ENCODE measurements at regions not wholly inside any gene's neighbourhood (a gene's known extent, or its start where the extent isn't known, plus 50 kb on each side); places are given as distances from the start of the nearest gene placed in this dataset.
"Not testable (repeated sequence)": the region's sequence is repeated elsewhere in the genome, so short reads cannot be mapped to it uniquely, and the experiment has no call there.

DNA sequence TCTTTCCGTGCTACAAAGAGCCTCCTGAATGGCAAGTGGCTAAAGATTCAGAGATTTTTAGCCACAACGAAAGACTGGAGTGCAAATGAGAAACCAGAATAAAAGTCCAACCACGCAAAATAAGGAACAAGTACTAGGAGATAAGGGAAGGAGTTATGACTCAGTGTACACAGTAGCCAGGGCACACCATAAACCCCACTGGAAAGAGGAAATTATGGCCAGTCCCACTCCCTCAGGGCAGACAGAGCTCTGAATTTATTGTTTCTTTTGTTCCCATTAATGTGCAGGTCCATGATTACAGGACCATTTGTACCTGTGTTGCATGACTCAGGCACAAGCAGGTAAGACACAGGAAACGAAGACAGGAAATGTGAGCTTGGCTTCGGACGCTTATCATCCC is 150.3 kb upstream of the PREP start:
- peaks cover 15% of the 10 kb centered on the region for H3K27me3 Mint-ChIP-seq
- DNase-seq, result no peak

DNA sequence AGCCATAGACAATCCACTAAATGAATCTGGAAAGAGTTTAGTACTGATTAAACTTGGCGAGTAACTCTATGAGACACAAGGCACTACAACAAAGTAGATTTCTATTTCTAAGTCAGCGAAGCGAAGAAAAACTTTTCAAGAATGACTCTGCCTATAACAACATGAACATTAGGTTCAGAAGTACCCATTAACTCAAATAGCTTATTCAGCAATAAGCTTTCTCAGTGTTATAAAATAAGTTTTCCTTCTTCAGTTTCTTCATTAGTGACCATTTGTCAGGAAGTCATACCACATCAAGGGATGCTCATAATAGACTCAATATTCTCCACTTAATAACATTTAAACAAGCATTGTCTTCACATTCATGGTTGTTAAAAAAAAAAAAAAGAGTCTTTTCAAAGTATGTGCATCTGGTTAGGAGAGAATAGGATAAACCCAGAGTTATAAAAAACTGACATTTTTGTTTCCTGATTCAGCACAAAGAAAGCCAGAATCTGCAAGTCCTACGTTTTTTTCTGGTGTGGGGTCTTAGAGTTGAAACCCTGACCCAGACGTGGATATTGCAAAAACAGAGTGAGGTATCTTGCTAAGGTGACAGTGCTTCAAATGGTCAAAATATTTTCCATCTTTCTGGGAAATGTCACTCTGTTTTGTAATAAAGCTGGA is 148.2 kb upstream of the PREP start:
- Mint-ChIP-seq H3K27ac (no peak overlapping the region), H3K4me1 (no peaks in the 10 kb centered on the region)

More for the DNA sequence above, 150.3 kb upstream of the PREP start:
- no peaks in the 10 kb centered on the region for H3K36me3 Mint-ChIP-seq
- no peak overlapping the region for H3K4me3 Mint-ChIP-seq
- H3K4me1 Mint-ChIP-seq, result no peaks in the 10 kb centered on the region
- H3K27ac Mint-ChIP-seq, result no peak overlapping the region
- H3K9me3 Mint-ChIP-seq, result no peaks in the 10 kb centered on the region

DNA sequence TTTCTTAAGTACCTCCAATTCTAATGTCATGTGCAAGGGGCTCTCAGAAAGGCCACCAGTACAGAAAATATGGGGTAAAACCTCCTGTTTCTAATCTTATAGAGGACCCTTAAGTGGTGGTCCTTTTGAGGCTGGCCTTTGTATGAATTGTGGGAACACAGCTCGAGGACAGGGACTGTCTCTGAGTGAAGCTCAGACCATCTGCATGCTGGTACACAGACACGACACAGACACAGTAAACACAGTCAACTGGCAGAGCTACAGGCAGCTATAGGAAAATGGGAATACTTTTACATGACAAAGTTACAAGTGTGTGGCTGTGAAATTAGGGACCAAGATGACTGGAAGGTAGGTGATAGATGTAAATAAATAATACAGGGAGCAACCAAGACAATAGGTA is 143.9 kb upstream of the PREP start:
- no peak overlapping the region for H3K27ac Mint-ChIP-seq
- no peak for DNase-seq
- H3K36me3 Mint-ChIP-seq, result no peaks in the 10 kb centered on the region
- no peaks in the 10 kb centered on the region for H3K4me1 Mint-ChIP-seq
- peaks cover 13% of the 10 kb centered on the region for H3K27me3 Mint-ChIP-seq
- H3K9me3 Mint-ChIP-seq, result no peaks in the 10 kb centered on the region
- H3K4me3 Mint-ChIP-seq, result no peak overlapping the region

More for the DNA sequence above, 148.2 kb upstream of the PREP start:
- no peak for DNase-seq
- no peaks in the 10 kb centered on the region for H3K36me3 Mint-ChIP-seq
- H3K4me3 Mint-ChIP-seq, result no peak overlapping the region
- no peaks in the 10 kb centered on the region for H3K9me3 Mint-ChIP-seq
- H3K27me3 Mint-ChIP-seq, result peaks cover 10% of the 10 kb centered on the region

DNA sequence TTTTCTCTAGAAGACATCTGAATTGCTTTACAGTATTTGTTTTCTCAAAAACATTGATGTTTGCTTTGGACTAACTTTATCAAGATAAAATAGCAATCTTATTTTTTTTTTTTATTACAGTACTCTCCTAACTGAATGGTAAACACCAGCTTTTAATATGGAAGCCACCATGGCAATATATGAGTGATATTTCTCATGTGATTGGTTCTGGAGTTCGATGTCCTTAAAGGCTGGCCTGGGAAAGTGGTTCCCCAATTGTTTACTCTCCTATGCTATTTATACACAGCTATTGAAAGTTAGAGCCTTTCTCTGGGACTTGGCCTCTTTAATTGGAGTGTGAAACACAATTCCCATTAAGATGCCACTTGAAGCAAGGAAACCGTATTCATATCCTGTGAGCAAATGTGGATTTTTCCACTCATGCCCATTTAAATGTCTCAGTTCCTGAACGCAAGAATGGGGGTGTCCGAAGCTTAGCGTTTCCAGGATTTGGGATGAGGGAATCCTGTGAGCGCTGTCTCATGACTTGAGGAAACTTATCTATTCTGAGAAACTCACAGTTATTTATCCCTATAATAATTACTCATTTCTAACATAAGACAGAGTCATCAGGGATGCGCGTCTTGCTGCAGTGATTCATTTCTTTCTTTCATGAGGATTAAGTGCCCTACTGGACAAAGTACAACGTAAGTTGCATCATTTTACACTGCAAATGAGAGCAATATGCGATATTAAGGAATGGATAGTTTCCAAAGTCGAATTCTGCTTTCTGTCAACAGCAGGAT is 143.3 kb upstream of the PREP start:
- Mint-ChIP-seq H3K4me1 (no peaks in the 10 kb centered on the region), H3K27ac (no peak overlapping the region), H3K27me3 (peaks cover 13% of the 10 kb centered on the region), H3K36me3 (no peaks in the 10 kb centered on the region), H3K4me3 (no peak overlapping the region), H3K9me3 (no peaks in the 10 kb centered on the region)
- DNase-seq, result no peak

DNA sequence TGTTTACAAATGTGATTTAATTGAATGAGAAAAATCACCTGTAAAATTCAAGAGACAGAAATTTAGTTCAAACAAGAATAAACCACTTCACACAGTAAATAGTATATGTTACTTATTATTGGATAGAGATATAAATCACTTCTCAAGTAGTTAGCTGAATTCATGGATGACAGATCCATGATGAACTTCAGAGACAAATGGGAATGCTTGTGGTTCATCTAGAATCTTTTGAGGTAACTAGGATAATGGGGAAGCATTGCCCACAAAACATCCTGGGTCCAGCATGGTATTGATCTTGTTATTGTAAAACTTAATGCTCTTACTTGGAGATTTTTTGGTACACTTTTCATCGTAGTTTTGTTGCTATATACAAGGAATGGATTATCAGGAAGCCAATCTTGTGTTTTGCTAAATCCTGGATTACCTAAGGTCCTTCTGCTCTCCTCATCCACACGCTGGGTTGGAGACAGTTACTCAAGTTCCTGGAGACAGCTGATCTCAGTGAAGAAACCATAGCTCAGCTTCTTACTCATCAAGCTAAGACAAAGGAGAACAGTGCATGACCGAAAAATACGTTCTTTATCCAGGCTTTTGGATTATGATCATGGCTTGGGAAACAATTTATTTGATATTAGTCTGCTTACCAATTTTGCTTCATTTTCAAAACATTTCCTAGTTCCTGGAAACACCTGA is 142.5 kb upstream of the PREP start:
- Mint-ChIP-seq H3K36me3 (no peaks in the 10 kb centered on the region), H3K4me1 (no peaks in the 10 kb centered on the region), H3K9me3 (no peaks in the 10 kb centered on the region), H3K27ac (no peak overlapping the region), H3K27me3 (peaks cover 13% of the 10 kb centered on the region), H3K4me3 (no peak overlapping the region)
- no peak for DNase-seq

DNA sequence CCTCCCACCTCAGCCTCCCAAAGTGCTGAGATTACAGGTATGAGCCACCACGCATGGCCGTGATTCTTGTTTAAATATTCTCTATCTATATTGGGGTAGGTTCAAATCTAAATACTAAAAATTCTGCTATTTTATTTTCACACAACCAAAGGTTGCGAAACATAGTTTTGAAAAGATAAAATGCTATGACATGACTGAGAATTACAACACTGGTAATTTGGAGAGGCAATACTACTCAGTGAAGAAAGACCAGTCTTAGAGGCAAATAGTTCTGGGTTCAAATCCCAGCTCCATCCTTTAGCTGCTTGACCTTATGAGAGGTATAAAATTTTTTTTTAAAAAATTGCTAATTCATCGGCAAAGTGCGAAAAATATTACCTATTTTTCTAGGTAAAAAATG is 137.0 kb upstream of the PREP start:
- H3K9me3 Mint-ChIP-seq, result no peaks in the 10 kb centered on the region
- H3K4me1 Mint-ChIP-seq, result no peaks in the 10 kb centered on the region
- H3K27ac Mint-ChIP-seq, result no peak overlapping the region
- H3K36me3 Mint-ChIP-seq, result no peaks in the 10 kb centered on the region
- H3K27me3 Mint-ChIP-seq, result peaks cover 11% of the 10 kb centered on the region
- DNase-seq, result no peak
- H3K4me3 Mint-ChIP-seq, result no peak overlapping the region

DNA sequence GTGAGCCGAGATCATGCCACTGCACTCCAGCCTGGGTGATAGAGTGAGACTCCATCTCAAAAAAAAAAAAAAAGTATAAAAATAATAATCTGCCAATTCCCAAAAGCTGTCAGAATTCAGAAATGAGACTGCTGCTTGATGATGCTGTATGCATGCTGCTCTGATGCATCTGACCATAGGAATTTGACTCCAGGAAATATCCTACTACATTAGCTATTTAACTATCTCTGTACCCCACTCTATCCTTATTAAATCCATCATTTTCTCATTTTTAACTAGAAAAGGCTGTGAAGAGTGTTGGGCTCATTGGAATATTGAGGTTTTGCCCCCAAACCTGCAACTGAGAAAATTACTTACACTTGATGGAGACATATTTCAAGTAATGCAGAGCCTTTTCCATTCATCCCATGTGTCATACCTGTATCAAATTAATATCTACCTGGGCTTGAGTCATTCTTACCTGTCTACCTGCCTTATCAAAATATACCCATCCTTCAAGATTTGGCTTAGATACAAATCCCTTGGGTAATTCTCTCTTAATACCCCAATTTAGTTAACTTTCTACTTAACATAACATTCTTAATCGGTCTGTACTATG is 135.2 kb upstream of the PREP start:
- Mint-ChIP-seq H3K4me3 (no peak overlapping the region), H3K9me3 (no peaks in the 10 kb centered on the region), H3K4me1 (no peaks in the 10 kb centered on the region), H3K36me3 (no peaks in the 10 kb centered on the region), H3K27ac (no peak overlapping the region), H3K27me3 (peaks cover 5% of the 10 kb centered on the region)
- no peak for DNase-seq

DNA sequence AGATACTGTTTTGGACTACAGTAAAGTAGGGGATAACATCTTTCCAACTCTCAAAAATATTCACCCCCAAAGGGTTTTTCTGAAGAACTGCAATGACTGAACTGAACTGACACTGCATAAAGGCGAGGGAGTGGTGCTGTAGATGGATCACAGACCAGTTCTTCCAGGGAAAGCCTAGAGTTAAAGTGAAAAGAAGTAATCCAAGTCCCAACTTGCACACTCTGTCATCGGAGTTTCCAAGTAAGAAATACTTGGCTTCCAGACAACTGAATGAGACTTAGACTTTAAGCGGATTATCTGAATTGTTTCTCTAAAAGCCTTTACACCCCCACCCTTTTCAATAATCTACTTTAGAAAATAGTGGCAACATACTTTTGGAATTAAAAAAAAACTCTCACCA is 134.1 kb upstream of the PREP start:
- Mint-ChIP-seq H3K27me3 (peaks cover 3% of the 10 kb centered on the region), H3K27ac (no peak overlapping the region), H3K4me1 (no peaks in the 10 kb centered on the region), H3K9me3 (no peaks in the 10 kb centered on the region), H3K4me3 (no peak overlapping the region), H3K36me3 (no peaks in the 10 kb centered on the region)
- DNase-seq, result no peak

DNA sequence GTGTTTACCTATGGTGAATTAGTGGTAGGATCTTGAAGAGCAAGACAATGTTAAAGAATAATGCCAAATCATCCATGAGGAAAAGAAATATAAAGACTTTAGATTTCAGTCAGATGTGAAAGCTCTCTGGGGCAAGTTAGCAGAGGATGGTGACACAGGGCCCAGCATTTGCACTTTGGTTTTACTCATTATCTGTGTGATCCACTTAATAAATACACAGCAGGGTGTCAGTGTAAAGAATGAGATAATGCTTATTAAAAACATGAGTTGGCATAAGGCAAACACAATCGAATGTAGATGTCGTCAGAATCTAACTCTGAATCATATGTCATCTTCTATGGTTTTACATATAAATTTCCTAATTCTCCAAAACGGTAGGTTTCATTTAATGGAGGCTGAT is 130.4 kb upstream of the PREP start:
- H3K27ac Mint-ChIP-seq, result no peak overlapping the region

DNA sequence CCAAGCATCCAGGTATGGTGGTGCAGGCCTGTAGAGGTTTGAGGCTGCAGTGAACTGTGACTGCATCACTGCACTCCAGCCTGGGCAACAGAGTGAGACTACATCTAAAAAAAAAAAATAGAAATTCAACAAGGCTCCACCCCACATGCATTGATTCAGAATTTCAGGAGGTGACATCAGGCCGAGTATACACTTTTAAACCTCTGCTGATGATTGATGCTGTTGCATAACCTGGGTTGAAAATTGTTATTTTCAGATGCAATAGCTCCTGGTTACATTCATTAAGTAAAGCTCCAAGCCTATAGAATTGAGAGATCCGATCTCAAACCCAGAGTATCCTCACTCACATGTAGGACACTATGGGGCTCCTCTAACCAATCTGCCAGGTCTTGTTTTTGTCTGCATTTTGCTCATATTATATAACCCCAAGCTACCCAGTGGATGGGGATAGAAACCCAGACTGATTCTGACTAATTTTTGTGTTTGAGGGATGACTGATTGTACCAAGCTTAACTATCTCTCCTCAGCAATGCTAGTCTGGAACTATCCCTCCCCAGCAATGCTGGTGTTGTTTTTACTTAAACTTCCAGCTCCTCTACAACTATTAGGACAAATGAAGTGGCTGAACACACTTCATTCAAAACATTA is 123.5 kb upstream of the PREP start:
- Mint-ChIP-seq H3K4me1 (no peaks in the 10 kb centered on the region), H3K27ac (no peak overlapping the region), H3K9me3 (no peaks in the 10 kb centered on the region), H3K36me3 (no peaks in the 10 kb centered on the region), H3K4me3 (no peak overlapping the region), H3K27me3 (peaks cover 5% of the 10 kb centered on the region)
- no peak for DNase-seq

More for the DNA sequence above, 130.4 kb upstream of the PREP start:
- Mint-ChIP-seq H3K27me3 (peaks cover 3% of the 10 kb centered on the region), H3K36me3 (no peaks in the 10 kb centered on the region), H3K4me1 (no peaks in the 10 kb centered on the region), H3K4me3 (no peak overlapping the region), H3K9me3 (no peaks in the 10 kb centered on the region)
- no peak for DNase-seq

DNA sequence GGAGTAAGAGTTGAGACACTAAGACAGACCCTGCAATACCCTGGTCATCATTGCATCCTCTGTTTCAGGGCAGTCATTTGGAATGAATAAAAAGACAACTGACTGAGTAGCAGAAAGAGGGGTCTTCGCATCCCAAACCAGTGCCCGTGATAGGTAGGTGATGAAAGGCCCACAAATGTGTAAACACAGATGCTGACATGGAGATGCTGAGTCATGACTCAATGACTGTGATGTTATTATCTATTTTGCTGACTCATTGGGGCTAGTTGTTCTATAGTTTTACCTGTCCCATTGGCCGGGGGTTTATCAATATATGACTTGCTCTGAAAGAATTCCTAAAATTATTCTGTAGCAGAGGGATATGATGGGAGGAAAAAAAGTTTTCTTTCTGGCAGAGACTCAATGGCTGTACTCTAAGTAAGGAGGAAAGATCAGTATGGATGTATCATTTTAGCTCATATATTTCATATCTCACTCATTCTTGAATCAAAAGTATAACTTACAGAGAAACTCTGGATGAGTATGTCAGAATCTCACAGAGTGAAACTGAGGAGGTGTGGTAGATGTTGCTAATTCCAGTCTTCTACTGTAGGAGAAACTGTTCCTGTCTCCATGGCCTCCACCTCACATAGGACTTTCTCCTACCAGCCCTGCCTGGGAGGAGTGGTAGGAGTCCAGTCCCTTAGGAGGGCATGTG is 119.9 kb upstream of the PREP start:
- no peak for DNase-seq
- Mint-ChIP-seq H3K27ac (no peak overlapping the region), H3K36me3 (no peaks in the 10 kb centered on the region), H3K9me3 (peaks cover 8% of the 10 kb centered on the region), H3K4me1 (no peaks in the 10 kb centered on the region), H3K27me3 (peaks cover 5% of the 10 kb centered on the region), H3K4me3 (no peak overlapping the region)

DNA sequence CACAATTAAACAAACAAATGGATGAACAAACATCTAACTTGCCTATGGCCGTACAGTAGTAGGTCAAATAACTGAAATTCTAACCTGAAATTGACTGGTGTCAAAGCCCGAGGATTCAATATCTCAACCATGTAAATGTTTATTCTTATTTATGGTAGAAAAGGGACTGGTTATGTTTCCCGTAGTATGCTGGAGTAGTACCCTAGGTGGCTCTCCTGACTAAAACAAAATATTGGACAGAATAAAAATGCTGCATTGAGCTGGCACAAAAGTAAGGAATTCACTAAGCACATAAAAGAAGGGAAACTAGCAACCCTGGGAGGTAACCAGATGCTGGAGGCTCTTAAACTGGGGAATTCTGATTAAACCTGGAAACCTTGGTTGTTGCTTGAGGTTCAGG is 117.1 kb upstream of the PREP start:
- Mint-ChIP-seq H3K27ac (no peak overlapping the region), H3K4me1 (no peaks in the 10 kb centered on the region), H3K4me3 (no peak overlapping the region), H3K36me3 (no peaks in the 10 kb centered on the region), H3K27me3 (peaks cover 14% of the 10 kb centered on the region), H3K9me3 (peaks cover 8% of the 10 kb centered on the region)
- no peak for DNase-seq

DNA sequence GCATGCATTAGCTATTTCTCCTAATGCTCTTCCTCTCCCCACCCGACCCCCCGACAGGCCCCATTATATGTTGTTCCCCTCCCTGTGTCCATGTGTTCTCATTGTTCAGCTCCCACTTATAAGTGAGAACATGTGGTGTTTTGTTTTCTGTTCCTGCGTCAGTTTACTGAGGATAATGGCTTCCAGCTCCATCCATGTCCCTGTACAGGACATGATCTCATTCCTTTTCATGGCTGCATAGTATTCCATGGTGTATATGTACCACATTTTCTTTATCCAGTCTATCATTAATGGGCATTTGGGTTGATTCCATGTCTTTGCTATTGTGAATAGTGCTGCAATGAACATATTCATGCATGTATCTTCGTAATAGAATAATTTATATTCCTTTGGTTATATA is 116.1 kb upstream of the PREP start:
- not testable (repeated sequence) for H3K9me3 Mint-ChIP-seq, H3K36me3 Mint-ChIP-seq, DNase-seq, H3K4me3 Mint-ChIP-seq, H3K4me1 Mint-ChIP-seq, H3K27ac Mint-ChIP-seq
- peaks cover 14% of the 10 kb centered on the region for H3K27me3 Mint-ChIP-seq

DNA sequence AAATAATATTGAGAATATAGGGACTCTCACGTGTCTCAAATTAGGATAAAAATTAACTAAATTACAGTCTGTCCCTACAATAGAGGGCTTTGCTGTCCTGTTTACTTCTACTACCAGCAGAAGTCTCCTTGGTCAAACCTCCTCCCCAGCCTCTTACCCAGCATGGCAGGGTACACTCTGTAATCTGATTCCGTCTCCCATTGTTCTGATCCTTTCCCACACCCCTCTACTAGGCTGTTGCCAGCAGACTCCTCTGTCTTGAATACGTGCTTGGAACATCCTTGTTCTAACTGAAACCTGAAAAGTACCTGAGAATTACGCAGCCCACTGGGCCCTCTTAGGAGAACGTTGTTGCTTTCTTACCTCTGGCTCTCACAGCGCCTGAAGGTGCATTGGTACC is 112.2 kb upstream of the PREP start:
- DNase-seq, result no peak
- H3K9me3 Mint-ChIP-seq, result peaks cover 8% of the 10 kb centered on the region

More for the DNA sequence above, 112.2 kb upstream of the PREP start:
- Mint-ChIP-seq H3K27me3 (peaks cover 14% of the 10 kb centered on the region), H3K27ac (no peak overlapping the region), H3K4me3 (no peak overlapping the region), H3K36me3 (no peaks in the 10 kb centered on the region), H3K4me1 (peaks cover 14% of the 10 kb centered on the region)

Data from activated naive CD8-positive, alpha-beta T cell treated with anti-CD3 and anti-CD28 coated beads for 36 hours (primary cell).